IPS-18c (cell line): ENCODE measurements at regions not wholly inside any gene's neighbourhood (a gene's known extent, or its start where the extent isn't known, plus 50 kb on each side); places are given as distances from the start of the nearest gene placed in this dataset.
"Not testable (repeated sequence)": the region's sequence is repeated elsewhere in the genome, so short reads cannot be mapped to it uniquely, and the experiment has no call there.

Experiments
- H3K4me3 ChIP-seq: 2 replicates; pipeline ENCODE4 v1.7.0; 2013; ENCODE audit warnings: low read depth, mild to moderate bottlenecking, low read length, moderate library complexity; ENCODE audit not compliant: insufficient read depth
- H3K9me3 ChIP-seq: one replicate; pipeline ENCODE4 v1.6.1; 2013; ENCODE audit warnings: mild to moderate bottlenecking, low read length, moderate library complexity; ENCODE audit not compliant: control insufficient read depth, insufficient read depth

DNA sequence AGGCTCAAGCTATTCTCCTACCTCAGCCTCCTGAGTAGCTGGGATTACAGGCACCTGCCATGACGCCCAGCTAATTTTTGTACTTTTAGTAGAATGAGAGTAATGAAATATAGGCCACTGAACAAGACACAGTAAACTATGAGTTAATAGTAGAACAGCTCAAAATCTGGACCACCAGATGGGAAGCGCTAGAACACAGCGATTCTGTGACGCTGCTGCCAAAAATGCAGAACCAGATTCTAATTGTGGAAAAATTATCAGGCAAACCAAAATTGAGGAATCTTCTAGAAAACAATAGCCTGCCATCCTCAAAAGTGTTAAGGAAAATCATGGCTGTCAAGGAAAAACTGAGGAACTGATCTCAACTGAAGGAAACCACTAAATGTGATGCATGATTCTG is 111.4 kb upstream of the TIAM1 start:
- no peaks in the 10 kb centered on the region for H3K9me3 ChIP-seq

DNA sequence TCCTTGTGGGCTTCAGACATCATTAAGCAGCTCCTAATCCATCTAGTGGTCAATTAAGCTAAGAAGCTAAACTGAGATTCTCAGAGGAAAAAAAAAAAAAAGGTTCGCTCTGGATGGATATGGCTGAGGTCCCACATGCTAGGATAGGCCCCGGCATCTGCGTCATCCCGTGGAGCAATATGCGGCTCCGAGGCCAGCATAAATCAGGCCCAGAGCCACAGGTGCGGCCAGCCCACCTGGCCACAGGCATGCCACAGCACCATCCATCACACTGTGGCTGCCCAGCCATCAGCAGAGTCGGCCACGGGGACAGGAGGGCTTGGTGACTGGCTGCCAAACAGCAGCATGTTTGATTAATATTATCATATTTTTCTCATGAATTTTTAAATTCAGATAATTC is 106.9 kb upstream of the TIAM1 start:
- Histone ChIP-seq H3K9me3 (no peaks in the 10 kb centered on the region), H3K4me3 (no peak overlapping the region)

More for the DNA sequence above, 111.4 kb upstream of the TIAM1 start:
- H3K4me3 ChIP-seq, result no peak overlapping the region

DNA sequence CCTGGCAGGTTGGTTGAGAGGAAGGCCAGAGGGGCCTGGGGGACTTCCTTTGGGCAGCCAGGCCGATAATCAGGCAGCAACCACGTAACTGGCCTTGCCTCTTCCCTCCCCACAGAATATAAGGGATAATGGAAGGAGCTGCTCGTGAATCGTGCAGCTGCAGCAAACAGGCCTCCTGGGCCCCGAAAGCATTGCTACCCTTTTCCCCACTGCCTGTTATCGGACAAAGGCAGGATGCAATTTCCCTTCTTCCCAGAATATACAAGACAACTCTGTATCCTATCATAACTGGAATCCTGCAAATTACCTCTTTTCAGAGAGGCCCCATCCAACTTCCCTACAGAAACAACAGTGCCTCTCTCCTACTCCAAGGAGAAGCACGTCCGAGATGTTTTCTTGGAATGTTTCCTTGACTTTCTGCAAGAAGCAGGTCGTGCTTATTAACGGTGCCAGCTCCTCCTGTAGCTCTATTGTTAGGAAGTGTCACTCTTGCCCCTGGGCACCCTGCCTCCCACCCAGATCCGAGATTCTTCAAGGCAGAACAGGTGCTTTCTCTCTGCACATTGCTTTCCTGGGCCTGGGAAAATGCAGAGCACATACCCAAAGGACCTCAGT is 106.0 kb upstream of the TIAM1 start:
- no peak overlapping the region for H3K4me3 ChIP-seq
- H3K9me3 ChIP-seq, result no peaks in the 10 kb centered on the region

DNA sequence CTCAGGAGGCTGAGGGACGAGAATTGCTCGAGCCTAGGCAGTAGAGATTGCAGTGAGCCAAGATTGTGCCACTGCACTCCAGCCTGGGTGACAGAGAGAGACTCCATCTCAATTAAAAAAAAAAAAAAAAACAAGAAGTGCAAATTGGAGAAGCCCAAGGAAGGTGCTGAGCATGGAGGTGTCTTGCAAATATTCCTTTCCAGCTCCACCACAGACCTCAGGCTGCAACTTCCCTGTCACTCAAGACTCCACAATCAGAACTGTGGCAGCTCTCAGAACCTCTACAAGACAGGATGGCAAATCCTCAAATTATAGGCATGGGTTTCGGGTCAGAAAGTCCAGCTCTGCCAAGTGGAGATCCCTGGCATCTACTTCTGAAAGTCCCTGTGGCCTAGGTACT is 104.4 kb upstream of the TIAM1 start:
- Histone ChIP-seq H3K4me3 (no peak overlapping the region), H3K9me3 (no peaks in the 10 kb centered on the region)

DNA sequence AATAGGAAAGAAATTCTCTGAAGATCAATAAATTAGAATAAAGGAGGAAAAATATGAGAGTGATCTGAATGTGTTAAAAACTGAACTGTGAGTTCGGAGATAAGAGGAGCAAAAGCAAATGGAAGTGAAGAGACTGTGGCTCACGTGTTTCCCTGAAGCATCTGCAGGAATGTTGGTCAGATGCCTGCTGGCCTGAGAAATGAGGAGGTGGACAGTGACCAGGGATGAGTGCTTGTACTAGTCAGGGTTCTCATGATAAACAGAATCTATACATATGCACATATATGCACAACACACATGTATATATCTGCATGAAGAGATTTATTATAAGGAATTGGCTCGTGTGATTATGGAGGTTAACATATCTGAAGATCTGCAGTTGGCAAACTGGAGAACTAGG is 103.4 kb upstream of the TIAM1 start:
- no peak overlapping the region for H3K4me3 ChIP-seq

DNA sequence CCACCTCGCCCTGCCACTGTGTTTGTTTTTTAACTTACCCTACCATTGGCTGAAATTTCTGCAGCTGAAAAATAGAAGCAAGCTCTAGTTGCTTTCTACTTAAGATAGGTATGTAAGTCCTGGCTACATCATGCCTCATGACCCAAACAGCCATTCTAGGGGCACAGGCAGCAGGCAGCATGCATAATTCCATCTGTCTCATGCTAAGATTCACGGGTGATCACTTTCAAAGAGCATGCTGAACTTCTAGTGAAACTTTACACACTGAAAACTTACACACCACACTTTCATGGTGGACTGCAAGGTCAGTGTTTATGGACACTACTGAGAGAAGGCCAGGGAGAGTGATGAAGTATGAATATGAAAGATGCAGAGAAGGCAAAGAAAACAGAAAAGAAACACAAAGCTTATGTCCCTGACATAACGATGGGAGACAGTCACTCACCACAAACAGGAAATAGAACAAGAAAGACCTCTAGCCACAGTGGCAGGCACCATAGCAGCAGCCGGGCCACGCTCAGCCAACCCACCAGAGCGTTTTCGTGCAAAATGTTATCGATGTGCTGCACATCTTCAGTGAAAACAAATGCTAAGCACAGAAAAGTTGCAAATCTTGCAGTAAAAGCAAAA is 102.3 kb upstream of the TIAM1 start:
- Histone ChIP-seq H3K4me3 (no peak overlapping the region), H3K9me3 (no peaks in the 10 kb centered on the region)

More for the DNA sequence above, 103.4 kb upstream of the TIAM1 start:
- H3K9me3 ChIP-seq, result no peaks in the 10 kb centered on the region

DNA sequence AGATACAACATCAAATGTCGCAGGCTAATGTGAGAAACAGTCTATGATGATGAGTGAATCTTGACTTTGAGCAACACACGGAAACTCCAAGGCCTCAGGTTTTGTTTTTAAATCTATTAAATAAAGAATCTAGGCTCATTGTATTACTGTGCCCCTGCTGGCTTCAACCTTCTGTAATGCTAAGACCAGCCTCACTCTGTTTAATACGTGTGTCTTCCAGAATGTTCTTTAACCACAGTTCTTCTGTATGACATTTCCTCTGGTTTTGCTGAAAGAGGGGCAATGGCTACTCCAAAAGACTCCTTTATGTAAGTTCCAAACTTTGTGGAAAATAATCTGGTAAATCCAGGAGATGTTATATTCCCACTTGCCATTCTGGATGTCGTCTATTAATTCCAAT is 101.1 kb upstream of the TIAM1 start:
- Histone ChIP-seq H3K4me3 (no peak overlapping the region), H3K9me3 (no peaks in the 10 kb centered on the region)

DNA sequence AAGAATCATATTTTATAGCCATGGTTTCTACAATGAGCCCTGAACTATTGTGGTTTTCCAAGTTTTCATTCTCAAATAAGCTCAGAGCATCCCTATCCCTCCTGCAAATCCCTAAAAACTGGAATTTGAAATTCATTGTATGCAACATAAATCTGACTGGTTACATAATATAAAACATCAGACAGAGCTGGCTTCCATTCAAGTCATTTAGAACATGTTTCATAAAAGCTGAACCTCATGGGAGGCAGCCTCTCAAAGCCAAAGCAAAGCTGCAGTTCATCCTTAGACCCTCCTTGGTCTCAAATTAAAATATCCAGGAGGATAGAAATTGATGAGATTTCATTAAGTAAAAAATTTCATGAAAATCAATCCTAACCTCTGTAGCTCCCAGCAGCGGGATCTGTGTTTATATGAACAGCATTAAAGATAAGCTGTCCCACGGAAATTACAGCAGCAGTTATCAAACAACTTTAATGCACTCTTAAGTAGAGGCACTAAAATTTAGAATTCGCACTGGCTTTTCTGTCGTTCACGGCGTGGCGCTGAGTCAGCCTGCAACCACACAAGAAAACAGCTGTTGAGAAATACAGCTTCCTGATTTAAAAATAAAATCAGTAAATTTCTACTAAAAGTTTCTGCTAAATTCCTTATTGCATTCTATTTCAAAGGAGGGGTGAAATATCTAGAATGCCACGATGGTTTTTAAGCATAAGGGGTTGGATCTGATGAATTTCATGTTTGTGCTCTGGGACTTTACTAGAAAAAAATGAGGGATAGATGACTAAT is 99.9 kb upstream of the TIAM1 start:
- no peak overlapping the region for H3K4me3 ChIP-seq
- no peaks in the 10 kb centered on the region for H3K9me3 ChIP-seq

DNA sequence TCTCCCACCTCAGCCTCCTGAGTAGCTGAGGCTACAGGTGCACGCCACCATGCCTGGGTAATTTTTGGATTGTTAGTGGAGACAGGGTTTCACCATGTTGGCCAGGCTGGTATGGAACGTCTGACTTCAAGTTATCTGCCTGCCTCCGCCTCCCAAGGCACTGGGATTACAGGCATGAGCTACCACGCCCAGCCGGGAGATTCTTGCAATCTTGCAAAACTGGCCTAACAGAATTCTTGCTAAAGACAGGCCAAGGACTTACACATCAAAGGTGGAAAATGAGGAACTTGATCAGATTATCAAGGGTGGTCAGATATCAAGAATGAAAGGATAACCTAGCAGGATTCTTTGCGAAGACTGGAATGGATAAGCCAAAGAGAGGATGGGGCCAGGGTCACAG is 98.3 kb upstream of the TIAM1 start:
- H3K4me3 ChIP-seq, result no peak overlapping the region
- H3K9me3 ChIP-seq, result no peaks in the 10 kb centered on the region

DNA sequence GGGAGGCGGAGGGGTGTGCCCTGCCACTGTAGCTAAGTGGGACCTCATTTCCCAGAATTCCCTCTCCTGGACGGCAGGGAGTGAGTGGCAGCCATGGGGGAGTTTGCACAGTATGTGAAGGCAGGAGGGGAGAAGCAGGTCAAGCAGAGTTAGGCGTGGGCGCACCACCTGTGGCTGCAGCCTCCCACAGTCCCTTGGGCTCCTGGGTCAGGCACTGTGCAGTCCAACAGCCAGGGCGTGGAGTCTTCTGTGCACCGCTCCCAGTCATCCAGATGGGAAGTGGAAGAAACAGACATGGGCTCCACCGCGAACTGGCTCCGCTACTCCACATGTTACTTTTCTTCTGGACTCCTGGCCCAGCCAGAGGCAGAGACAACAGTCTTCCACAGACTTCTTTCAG is 85.4 kb upstream of the TIAM1 start:
- Histone ChIP-seq H3K9me3 (peaks cover 2% of the 10 kb centered on the region), H3K4me3 (no peak overlapping the region)

DNA sequence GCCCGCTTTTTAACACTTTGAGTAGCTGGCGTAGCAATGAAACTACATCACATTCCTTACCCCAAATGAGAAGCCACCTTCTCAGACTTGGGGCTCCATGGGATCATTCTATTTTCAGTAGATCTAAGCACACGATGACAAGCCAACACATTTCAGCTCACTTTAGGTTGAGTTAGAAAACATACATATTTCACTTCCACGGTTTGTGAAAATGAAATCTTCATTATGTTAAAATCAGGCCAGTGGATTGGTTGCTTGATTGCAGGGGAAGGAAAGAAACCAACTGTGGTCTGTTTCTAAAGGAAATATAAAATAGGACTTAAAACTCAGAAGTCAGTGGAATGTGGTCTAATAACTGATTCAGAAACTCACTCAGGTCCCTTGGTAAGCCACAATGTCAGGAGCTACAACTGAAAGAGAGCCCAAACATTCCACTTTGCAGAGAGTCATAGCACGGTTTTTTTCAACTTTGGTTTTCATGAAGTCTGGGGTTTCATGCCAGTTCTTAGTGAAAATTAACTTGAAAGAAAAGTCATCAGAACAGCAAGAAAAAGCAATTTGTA is 82.3 kb upstream of the TIAM1 start:
- Histone ChIP-seq H3K4me3 (no peak overlapping the region), H3K9me3 (no peaks in the 10 kb centered on the region)

DNA sequence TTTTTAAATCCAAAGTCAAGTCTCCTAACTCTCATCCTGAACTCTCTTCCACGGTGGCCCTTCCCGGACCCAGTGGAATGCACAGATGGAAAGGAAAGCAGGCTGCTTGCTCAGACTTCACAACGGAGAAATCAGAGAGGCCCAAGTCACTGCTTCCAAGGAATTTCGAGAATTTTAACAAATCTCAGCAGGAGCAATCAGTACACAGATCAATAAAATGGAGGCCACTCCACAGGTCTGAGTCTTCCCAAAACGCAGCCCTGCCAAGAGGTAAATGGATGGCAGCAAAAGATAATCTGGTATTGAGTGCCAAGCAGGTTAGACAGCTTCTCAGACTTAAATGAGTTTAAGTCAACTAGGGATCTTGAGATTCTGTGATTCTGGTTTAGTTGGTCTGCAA is 81.1 kb upstream of the TIAM1 start:
- Histone ChIP-seq H3K9me3 (no peaks in the 10 kb centered on the region), H3K4me3 (no peak overlapping the region)

DNA sequence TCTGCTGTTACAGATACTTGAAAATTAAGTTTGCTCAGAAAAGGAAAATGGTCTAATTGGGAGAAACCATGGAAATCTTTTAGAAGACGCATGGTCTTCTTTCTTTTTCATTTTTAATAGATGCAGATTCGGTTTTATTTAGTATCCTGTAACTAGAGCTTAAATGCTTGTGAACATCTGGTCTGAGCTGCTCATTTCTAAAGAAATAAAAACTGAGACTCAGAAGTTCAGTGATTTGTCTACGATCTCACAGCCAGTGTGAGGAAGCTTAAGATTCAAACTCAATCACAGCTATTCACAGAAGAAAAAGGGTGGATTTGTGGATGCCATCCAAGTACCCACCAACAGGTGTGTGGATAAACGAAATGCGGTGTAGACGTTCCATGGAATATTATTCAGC is 80.0 kb upstream of the TIAM1 start:
- Histone ChIP-seq H3K9me3 (no peaks in the 10 kb centered on the region), H3K4me3 (no peak overlapping the region)

DNA sequence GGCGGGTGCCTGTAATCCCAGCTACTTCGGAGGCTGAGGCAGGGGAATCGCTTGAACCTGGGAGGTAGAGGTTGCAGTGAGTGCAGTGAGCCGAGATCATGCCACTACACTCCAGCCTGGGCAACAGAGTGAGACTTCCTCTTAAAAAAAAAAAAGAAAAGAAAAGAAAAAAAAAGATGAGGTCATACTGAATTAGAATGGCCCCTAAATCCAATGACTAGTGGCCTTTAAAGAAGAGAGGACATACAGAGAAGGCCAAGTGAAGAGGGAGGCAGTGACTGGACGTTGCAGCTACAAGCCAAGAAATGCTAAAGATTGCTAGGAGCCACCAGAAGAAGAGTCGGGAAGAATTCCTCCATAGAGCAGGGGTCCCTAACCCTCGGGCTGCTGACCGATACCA is 76.9 kb upstream of the TIAM1 start:
- H3K4me3 ChIP-seq, result no peak overlapping the region

DNA sequence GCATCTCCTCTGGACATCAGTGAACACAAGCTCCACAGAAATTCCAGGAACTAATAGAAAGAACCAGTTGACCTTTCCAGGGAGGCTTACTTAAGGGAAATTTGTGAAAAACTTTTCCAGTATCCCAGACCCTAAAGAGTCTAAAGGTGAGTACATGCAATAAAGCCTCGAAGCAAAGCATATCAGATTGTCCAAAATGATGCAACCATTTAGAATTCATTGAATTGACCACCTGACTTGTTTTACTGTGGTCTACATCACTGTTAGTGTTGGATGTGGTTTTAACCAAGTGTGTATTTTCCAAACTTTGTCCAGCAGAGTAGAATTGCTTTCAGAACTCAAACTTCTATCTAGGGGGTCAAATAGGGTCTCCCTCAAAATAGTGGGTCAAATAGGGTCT is 76.3 kb upstream of the TIAM1 start:
- Histone ChIP-seq H3K4me3 (no peak overlapping the region), H3K9me3 (no peaks in the 10 kb centered on the region)

More for the DNA sequence above, 76.9 kb upstream of the TIAM1 start:
- no peaks in the 10 kb centered on the region for H3K9me3 ChIP-seq

DNA sequence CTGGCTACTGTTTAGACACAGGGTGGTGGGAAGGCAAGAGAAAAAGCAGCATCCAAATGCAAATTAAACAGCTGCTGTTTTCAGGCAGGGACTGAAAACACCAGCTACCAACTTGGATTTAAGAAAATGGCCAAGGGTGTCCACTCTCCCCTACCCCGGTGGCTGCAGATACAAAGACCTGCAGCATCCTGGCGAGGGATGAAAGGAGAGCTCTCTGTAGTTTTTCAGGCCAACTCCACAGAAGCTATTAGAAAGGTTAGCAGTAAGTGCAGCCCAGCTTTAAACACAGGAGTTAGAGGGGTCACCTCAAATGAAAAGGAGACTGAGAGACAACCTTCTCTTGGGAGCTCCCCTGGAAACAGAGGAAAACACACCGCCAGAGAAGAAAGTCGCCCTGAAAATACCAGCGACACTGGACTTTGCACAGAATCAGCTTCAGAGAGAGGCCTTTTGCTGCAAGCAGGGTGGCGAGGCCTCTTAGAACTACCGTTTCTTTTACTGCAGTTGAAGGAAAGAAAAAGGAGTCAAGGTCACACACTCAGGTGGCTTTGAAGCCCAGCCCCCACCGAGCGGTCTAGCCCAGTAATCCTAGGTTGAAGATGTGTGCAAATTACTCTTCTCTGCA is 74.4 kb upstream of the TIAM1 start:
- Histone ChIP-seq H3K9me3 (no peaks in the 10 kb centered on the region), H3K4me3 (no peak overlapping the region)

DNA sequence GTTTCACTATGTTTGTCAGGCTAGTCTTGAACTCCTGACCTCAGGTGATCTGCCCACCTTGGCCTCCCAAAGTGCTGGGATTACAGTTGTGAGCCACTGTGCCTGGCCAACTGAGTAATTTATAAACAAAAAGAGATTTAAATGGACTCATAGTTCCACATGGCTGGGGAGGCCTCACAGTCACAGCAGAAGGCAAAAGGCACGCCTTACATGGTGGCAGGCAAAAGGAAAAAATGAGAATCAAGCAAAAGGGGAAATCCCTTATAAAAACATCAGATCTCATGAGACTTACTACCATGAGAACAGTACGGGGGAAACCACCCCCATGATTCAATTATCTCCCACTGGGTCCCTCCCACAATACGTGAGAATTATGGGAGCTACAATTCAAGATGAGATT is 73.2 kb upstream of the TIAM1 start:
- not testable (repeated sequence) for H3K4me3 ChIP-seq, H3K9me3 ChIP-seq

DNA sequence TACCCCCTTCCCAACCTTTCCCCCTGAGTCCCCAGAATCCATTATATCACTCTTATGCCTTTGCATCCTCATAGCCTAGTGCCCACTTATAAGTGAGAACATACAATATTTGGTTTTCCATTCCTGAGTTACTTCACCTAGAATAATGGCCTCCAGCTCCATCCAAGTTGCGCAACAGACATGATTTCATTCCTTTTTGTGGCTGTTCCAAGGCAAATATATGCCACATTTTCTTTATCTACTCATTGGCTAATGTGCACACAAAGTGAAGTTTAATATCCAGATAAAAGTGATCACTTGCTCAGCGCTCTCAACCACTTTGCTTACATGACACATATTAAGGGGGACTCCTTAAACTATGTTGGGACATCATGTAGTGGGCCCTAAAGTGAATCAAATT is 72.4 kb upstream of the TIAM1 start:
- H3K9me3 ChIP-seq, result no peaks in the 10 kb centered on the region
- no peak overlapping the region for H3K4me3 ChIP-seq
